ENCODE measurements at regions not wholly inside any gene's neighbourhood (a gene's known extent, or its start where the extent isn't known, plus 50 kb on each side); places are given as distances from the start of the nearest gene placed in this dataset.
"Not testable (repeated sequence)": the region's sequence is repeated elsewhere in the genome, so short reads cannot be mapped to it uniquely, and the experiment has no call there.

- no peak for DNase-seq (ENCODE audit: low spot score)
Measured at GRCh38 chr5:6076341-6077239, 301.8 kb downstream of the MED10 start.

GRCh38 chr5:6072488-6072887 lies 305.9 kb downstream of the MED10 start:
- not testable (repeated sequence) for DNase-seq (ENCODE audit: low spot score)

- no peak for DNase-seq (ENCODE audit: low spot score)
Measured at GRCh38 chr5:6069496-6070185, 308.7 kb downstream of the MED10 start.

- no peak for DNase-seq (ENCODE audit: low spot score)
Measured at GRCh38 chr5:6066016-6066415, 312.3 kb downstream of the MED10 start.

- no peak for DNase-seq (ENCODE audit: low spot score)
Measured at GRCh38 chr5:6059137-6059800, 319.1 kb downstream of the MED10 start.

GRCh38 chr5:6058055-6058715 lies 320.2 kb downstream of the MED10 start:
- no peak for DNase-seq (ENCODE audit: low spot score)

- DNase-seq (ENCODE audit: low spot score), result no peak
Measured at GRCh38 chr5:6056280-6056679, 322.1 kb downstream of the MED10 start.

- no peak for DNase-seq (ENCODE audit: low spot score)
Measured at GRCh38 chr5:6049662-6050061, 328.7 kb downstream of the MED10 start.

GRCh38 chr5:6048746-6049145 lies 329.6 kb downstream of the MED10 start:
- DNase-seq (ENCODE audit: low spot score), result no peak

- no peak for DNase-seq (ENCODE audit: low spot score)
Measured at GRCh38 chr5:6046296-6046967, 331.9 kb downstream of the MED10 start.

GRCh38 chr5:6043491-6044310 lies 334.6 kb downstream of the MED10 start:
- no peak for DNase-seq (ENCODE audit: low spot score)

GRCh38 chr5:6041977-6042550 lies 336.3 kb downstream of the MED10 start:
- no peak for DNase-seq (ENCODE audit: low spot score)

- DNase-seq (ENCODE audit: low spot score), result no peak
Measured at GRCh38 chr5:6039111-6039510, 339.2 kb downstream of the MED10 start.

- DNase-seq (ENCODE audit: low spot score), result no peak
Measured at GRCh38 chr5:6036006-6036405, 342.3 kb downstream of the MED10 start.

- DNase-seq (ENCODE audit: low spot score), result no peak
Measured at GRCh38 chr5:6029811-6030271, 348.5 kb downstream of the MED10 start.

- no peak for DNase-seq (ENCODE audit: low spot score)
Measured at GRCh38 chr5:6026766-6027406, 351.5 kb downstream of the MED10 start.

- no peak for DNase-seq (ENCODE audit: low spot score)
Measured at GRCh38 chr5:6019612-6020011, 358.7 kb downstream of the MED10 start.

GRCh38 chr5:6013506-6013905 lies 364.8 kb downstream of the MED10 start:
- no peak for DNase-seq (ENCODE audit: low spot score)

- DNase-seq (ENCODE audit: low spot score), result no peak
Measured at GRCh38 chr5:6011199-6011598, 367.1 kb downstream of the MED10 start.

- no peak for DNase-seq (ENCODE audit: low spot score)
Measured at GRCh38 chr5:6006838-6007314, 371.5 kb downstream of the MED10 start.

All from CD4-positive, alpha-beta T cell treated with Interleukin-15 for 4 hours (primary cell).